HEK293T (cell line): ENCODE measurements at regions not wholly inside any gene's neighbourhood (a gene's known extent, or its start where the extent isn't known, plus 50 kb on each side); places are given as distances from the start of the nearest gene placed in this dataset.

Experiments used
- CTCF ChIA-PET: fragments of 350-600 bp; formaldehyde crosslinking; extraction: SDS; loops from one replicate; lab custom pipeline; 2021; ENCODE audit warnings: antibody characterized with exemption, inconsistent platforms; lab: Yijun Ruan, JAX
- POLR2A ChIA-PET: fragments of 350-600 bp; formaldehyde crosslinking; extraction: SDS; loops from one replicate; lab custom pipeline; 2020; ENCODE audit warnings: antibody characterized with exemption, inconsistent platforms; lab: Yijun Ruan, JAX
- DNase-seq: peaks from one replicate; pipeline ENCODE4 v3.0.0; 2012; ENCODE audit warnings: mixed read lengths; ENCODE audit errors: extremely low spot score
- ARNT ChIP-seq: fragments of 450-650 bp; IDR thresholded peaks from 2 replicates; pipeline ENCODE4 v1.6.1; 2017; ENCODE audit warnings: mild to moderate bottlenecking
- BHLHE40 ChIP-seq: fragments of 450-650 bp; IDR thresholded peaks from 2 replicates; pipeline ENCODE4 v1.6.1; 2016; ENCODE audit warnings: mild to moderate bottlenecking, moderate library complexity, borderline replicate concordance
- CTBP1 ChIP-seq: fragments of 450-650 bp; IDR thresholded peaks from 2 replicates; pipeline ENCODE4 v1.6.1; 2016; ENCODE audit warnings: borderline replicate concordance
- ELF4 ChIP-seq: fragments of 450-650 bp; IDR thresholded peaks from 2 replicates; pipeline ENCODE4 v1.6.1; 2017; ENCODE audit warnings: antibody characterized with exemption
- FOXA1 ChIP-seq: fragments of 450-650 bp; IDR thresholded peaks from 2 replicates; pipeline ENCODE4 v1.6.1; 2016; ENCODE audit warnings: mild to moderate bottlenecking
- FOXK2 ChIP-seq: fragments of 450-650 bp; IDR thresholded peaks from 2 replicates; pipeline ENCODE4 v1.6.1; 2016; ENCODE audit warnings: mild to moderate bottlenecking
- FOXM1 ChIP-seq: fragments of 450-650 bp; IDR thresholded peaks from 2 replicates; pipeline ENCODE4 v1.6.1; 2017; ENCODE audit warnings: mild to moderate bottlenecking, borderline replicate concordance
- HDGF ChIP-seq: fragments of 450-650 bp; IDR thresholded peaks from 2 replicates; pipeline ENCODE4 v1.6.1; 2017; ENCODE audit warnings: antibody characterized with exemption, borderline replicate concordance
- L3MBTL2 ChIP-seq: fragments of 450-650 bp; conservative IDR thresholded peaks from 2 replicates; pipeline ENCODE4 v1.6.1; 2016; ENCODE audit warnings: mild to moderate bottlenecking
- LEF1 ChIP-seq: fragments of 450-650 bp; IDR thresholded peaks from 2 replicates; pipeline ENCODE4 v1.6.1; 2017; ENCODE audit warnings: mild to moderate bottlenecking, borderline replicate concordance
- NFRKB ChIP-seq: fragments of 450-650 bp; IDR thresholded peaks from 2 replicates; pipeline ENCODE4 v1.6.1; 2016; ENCODE audit warnings: mild to moderate bottlenecking, moderate library complexity
- PKNOX1 ChIP-seq: fragments of 450-650 bp; IDR thresholded peaks from 2 replicates; pipeline ENCODE4 v1.6.1; 2016
- SP1 ChIP-seq: fragments of 450-650 bp; IDR thresholded peaks from 2 replicates; pipeline ENCODE4 v1.6.1; 2017
- SUZ12 ChIP-seq: fragments of 450-650 bp; IDR thresholded peaks from 2 replicates; pipeline ENCODE4 v1.6.1; 2016; ENCODE audit warnings: mild to moderate bottlenecking
- TARDBP ChIP-seq: fragments of 450-650 bp; IDR thresholded peaks from 2 replicates; pipeline ENCODE4 v1.6.1; 2016
- ZNF384 ChIP-seq: fragments of 450-650 bp; IDR thresholded peaks from 2 replicates; pipeline ENCODE4 v1.6.1; 2016

DNA sequence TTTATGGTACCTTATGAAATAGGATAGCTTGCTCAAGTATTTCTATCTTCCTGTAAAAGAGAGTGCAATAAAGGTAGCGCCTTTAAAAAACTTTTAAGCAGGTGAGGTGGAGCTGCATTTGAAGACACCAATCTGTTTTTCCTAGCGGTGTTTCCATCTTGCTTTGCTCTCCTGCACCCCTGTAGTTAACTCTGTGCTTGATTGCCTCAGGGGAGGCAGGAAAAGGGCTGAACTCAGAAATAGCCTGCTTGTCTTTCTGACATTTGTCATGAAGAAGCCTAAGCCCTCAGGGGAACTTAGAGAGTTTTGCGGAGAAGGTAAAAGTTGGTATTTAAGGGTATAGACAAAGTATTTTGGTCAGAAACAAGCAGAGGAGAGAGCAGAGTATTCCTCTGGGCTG is 63.0 kb upstream of the TPRG1 start:
- TF ChIP-seq ELF4 (no peak), BHLHE40 (no peak), FOXM1 (no peak), ARNT (no peak), SUZ12 (no peak), SP1 (no peak), L3MBTL2 (no peak), FOXA1 (no peak), TARDBP (no peak), HDGF (no peak), PKNOX1 (no peak), LEF1 (no peak)
- no peak for DNase-seq
- POLR2A ChIA-PET = no interaction called here
- CTCF ChIA-PET = no interaction called here

DNA sequence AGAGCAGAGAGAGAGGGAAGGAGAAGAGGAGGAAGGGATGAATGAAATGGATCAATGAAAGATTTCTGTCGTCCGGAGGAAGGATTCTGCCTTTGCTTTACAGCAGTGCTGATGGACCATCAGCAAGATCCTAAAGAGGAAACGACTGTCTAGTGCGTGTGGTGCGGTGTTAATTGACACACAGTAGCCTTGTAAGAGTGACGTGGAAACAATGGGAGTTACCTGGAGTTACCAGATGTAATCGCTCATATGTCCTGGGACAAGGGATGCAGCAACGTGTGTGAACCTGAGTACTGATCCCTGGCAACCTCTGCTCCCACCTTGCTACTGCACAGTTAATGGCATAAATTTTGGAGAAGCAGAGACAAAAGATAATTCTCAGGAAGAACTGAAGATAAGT is 62.6 kb upstream of the TPRG1 start:
- ChIA-PET CTCF (no interaction called here), POLR2A (no interaction called here)
- no peak for DNase-seq
- TF ChIP-seq FOXA1 (no peak), L3MBTL2 (no peak), HDGF (no peak), SUZ12 (no peak), NFRKB (no peak), ARNT (no peak), CTBP1 (no peak), TARDBP (no peak), BHLHE40 (no peak), FOXM1 (no peak), ZNF384 (no peak), ELF4 (no peak), FOXK2 (no peak), SP1 (no peak), LEF1 (no peak), PKNOX1 (no peak)

DNA sequence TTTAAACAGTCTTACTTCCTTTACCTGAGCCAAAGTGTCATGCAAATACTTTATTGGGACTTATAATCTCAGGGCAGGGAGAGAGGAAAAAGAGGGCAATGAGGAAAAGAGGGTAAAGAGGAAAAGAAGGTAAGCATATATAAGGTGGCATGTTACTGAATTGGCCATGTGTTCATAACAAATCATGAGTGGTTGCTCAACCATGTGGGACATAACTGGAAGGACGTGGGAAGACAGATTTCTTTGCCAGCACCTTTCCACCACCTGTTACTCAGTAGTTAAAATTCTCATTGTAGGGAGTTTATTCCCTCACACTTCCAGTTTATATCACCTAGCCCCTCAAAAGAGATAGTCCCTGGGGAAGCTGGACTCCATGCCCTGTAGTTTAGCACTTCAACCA is 54.7 kb upstream of the TPRG1 start:
- no peak for TF ChIP-seq SUZ12
- TF ChIP-seq FOXA1 = no peak
- TF ChIP-seq TARDBP = no peak
- no peak for TF ChIP-seq ZNF384
- TF ChIP-seq HDGF = no peak
- POLR2A ChIA-PET = no interaction called here
- CTCF ChIA-PET = no interaction called here
- DNase-seq = no peak

GRCh38 chr3:189118896-189119295 is 52.9 kb upstream of the TPRG1 start:
- no peak for TF ChIP-seq L3MBTL2
- TF ChIP-seq BHLHE40 = no peak
- no peak for TF ChIP-seq ELF4
- no peak for TF ChIP-seq PKNOX1
- TF ChIP-seq ZNF384 = no peak
- no peak for TF ChIP-seq HDGF
- no peak for TF ChIP-seq CTBP1
- TF ChIP-seq FOXA1 = no peak
- no peak for TF ChIP-seq LEF1
- TF ChIP-seq TARDBP = no peak
- TF ChIP-seq SP1 = no peak
- TF ChIP-seq NFRKB = no peak
- TF ChIP-seq FOXM1 = no peak
- no peak for TF ChIP-seq SUZ12
- no peak for TF ChIP-seq ARNT
- TF ChIP-seq FOXK2 = no peak
- POLR2A ChIA-PET = no interaction called here
- no peak for DNase-seq
- CTCF ChIA-PET = no interaction called here

GRCh38 chr3:189119950-189120349 is 51.8 kb upstream of the TPRG1 start:
- CTCF ChIA-PET = no interaction called here
- TF ChIP-seq CTBP1 (no peak), ZNF384 (no peak), FOXA1 (no peak), HDGF (no peak), LEF1 (no peak), TARDBP (no peak), ELF4 (no peak), NFRKB (no peak), FOXK2 (no peak), ARNT (no peak), SUZ12 (no peak), PKNOX1 (no peak), SP1 (no peak), FOXM1 (no peak), BHLHE40 (no peak), L3MBTL2 (no peak)
- no peak for DNase-seq
- POLR2A ChIA-PET = no interaction called here

DNA sequence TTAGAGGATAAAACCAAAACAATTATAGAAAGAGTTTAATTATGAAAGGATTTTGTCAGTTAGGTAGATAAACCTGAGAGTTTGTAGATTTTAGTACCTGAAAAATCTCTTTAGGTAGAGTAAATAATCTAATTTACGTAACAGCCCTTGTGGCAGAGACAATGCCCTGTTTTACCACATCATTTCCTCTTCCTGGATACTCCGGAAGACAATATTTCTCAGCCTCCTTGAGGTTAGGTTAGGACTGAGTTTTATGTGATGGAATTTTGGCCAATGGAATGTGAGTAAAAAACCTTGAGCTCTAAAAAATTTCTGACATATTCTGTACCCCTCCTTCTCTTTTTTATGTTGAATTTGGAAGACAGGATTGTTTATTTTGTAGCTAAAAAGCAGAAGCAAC is 50.7 kb upstream of the TPRG1 start:
- ChIA-PET CTCF (no interaction called here), POLR2A (no interaction called here)
- DNase-seq = no peak
- TF ChIP-seq TARDBP (no peak), SP1 (no peak), LEF1 (no peak), ARNT (no peak), L3MBTL2 (no peak), FOXA1 (no peak), ZNF384 (no peak), HDGF (no peak)
